Endometrium (tissue), 2 donors: ENCODE measurements at regions not wholly inside any gene's neighbourhood (a gene's known extent, or its start where the extent isn't known, plus 50 kb on each side); places are given as distances from the start of the nearest gene placed in this dataset.

Experiments used
- FAIRE-seq: peaks from 2 replicates; lab custom pipeline; 2012; peaks lifted over from hg19 to GRCh38; lab: Jason Lieb, UNC
- donor health status: control.
- donor health status: control.

DNA sequence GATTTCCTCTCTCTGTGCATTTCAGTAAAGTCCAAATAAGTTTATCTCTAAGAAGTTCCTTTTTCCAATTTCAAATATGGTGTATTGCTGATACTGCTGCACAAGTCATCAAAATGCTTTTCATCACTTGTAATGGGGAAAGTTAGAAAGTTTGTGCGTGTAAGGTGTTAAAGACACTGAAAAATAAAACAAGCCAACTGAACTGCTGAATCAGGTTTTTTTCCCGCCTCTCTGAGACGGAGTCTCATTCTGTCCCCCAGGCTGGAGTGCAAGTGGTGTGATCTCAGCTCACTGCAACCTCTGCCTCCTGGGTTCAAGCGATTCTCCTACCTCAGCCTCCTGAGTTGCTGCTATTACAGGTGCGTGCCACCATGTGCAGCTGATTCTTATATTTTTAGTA is 400.9 kb downstream of the LRRC70 start:
- FAIRE-seq: no peak

DNA sequence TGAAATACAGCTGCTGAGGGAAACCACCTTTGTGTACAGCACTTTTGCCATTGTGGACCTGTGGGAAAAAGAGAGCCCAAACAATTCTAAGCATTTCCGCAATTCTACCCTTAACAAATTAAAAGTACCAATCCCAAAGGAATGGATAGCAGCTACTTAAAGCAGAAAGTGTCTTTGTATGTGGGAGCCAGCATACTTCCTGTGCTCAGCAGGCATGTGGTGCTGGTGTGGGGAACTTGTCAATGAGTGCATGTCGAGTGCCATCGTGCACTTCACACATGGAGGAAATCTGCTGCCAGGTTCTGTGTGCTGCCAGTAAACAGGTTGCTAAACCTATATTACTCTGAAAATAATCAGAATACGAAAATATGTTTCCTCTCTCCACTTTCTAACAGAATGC is 399.0 kb downstream of the LRRC70 start:
- FAIRE-seq: no peak

DNA sequence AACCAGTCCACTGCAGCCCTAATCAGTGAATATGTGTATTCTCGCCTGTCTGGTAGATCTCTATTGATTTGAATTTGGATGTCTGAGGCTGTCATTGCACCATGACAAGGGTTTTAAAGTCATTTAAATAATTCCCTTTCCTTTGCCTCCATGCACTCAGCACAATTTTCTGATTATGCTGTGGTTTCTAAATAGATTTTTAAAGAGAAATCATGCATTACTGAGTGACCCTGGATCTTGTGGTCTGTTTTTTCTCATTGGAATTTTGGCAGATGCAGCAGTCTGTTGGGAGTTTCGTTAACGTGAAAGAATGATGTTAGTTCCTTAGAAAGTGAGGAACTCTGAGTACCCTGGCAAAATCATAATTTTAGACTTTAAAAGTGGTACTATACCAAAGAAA is 396.0 kb downstream of the LRRC70 start:
- peak; percentile 21 for FAIRE-seq

DNA sequence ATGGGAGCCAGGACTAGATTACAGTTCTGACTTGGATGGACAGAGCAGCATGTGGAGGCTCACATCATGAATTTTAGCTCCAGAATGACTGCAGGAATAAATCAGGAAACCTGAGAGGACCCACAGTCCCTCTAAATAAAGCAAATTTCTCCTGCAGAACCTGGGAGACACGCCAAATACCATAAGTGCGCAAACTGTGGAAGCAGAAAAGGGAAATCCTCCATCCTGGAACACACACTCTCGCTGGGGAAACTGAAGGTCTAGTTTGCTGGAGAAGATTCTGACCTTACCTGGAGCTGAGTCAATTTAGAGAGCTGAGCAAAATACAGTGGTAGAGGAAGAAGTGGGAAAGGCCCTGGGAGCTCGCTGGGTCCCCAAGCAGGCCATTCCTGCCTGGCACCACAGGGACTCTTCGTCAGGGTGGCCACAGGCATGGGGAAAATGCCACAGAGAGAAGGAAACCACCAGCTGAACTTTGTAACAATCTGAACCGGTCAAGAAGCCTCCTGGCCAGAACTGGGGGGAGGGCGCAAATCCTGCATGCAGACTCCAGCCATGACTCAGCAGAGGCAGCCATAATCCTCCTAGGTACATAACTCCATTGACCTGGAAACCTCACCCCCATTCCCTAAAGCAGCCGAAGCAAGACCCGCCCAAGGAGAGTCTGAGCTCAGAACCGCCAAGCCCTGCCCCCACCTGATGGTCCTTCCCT is 390.9 kb downstream of the LRRC70 start:
- no peak for FAIRE-seq

DNA sequence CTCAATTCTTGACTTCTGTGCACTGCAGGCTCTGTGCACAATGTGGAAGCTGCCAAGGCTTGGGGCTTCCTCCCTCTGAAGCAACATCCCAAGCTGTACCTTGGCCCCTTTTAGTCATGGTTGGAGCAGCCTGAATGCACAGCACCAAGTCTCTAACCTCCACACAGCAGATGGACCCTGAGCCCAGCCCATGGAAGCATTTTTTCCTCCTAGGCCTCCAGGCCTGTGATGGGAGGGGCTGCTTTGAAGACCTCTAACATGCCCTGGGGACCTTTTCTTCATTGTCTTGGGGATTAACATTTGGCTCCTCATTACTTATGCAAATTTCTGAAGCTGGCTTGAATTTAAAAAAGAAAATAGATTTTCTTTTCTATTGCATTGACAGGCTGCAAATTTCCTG is 385.8 kb downstream of the LRRC70 start:
- no peak for FAIRE-seq

DNA sequence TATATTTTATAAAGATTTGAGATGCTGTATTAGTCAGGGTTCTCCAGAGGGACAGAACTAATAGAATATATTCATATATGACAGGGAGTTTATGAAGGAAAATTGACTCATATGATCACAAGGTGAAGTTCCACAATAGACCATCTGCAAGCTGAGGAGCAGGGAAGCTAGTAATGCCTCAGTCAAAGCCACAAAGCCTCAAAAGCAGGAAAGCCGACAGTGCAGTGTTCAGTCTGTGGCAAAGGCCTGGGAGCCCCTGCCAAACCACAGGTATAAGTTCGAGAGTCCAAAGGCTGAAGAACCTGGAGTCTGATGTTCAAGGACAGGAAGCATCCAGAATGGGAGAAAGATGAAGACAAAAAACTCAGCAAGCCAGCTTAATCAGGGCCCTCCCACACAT is 382.2 kb downstream of the LRRC70 start:
- no peak for FAIRE-seq

DNA sequence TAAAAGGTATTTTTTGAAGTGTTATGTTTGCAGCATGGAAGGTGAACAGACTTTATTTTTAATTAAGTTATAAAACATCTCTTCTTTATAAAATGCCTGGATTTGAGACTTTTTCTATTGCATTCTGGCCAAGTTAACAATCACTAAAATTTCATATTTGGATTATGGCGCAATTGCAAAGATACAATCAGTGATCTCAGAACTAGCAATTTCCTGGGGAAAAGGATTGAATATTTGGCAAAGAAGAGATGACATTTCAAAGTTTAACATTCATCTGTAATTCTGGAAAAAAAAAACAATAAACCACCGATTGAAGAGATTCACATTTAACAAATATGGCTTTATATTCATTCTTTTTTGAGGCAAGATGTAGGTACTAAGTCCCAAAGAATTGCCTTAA is 378.0 kb downstream of the LRRC70 start:
- FAIRE-seq: no peak

DNA sequence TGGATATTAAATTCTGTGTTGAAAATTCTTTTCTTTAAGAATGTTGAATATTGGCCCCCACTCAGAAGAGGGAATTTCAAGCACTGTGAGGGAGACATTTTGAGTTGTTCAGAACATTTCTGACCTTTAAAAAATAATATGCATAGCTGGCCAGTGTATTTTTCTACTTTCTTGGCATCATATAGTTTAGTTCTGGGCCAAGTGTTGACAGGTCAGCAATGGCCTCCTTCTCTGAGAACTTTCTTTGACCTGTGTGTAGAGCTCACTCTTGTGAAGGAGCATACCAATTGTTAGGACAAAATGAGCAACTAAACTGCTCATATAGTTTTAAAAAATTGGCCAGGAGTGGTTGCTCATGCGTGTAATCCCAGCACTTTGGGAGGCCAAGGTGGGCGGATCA is 376.0 kb downstream of the LRRC70 start:
- no peak for FAIRE-seq

DNA sequence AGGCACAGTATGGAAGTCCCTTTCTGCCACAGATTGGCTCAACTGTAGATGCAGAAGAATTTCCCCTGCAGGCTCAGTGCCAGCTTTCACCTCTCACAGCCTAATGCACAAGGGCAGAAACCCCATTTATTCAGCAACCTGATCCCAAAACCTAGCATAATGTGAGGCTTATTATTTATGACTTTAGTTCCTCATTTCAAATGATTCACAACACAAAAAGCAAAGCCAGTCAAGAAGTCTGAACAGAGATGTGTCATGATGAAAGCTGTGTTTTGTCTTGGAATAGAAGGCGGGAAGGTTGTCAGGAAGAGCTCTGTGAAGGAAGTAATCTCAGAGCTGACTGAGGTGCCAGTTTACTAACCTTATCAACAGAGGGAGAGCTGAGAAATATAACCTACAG is 369.7 kb downstream of the LRRC70 start:
- FAIRE-seq: no peak

DNA sequence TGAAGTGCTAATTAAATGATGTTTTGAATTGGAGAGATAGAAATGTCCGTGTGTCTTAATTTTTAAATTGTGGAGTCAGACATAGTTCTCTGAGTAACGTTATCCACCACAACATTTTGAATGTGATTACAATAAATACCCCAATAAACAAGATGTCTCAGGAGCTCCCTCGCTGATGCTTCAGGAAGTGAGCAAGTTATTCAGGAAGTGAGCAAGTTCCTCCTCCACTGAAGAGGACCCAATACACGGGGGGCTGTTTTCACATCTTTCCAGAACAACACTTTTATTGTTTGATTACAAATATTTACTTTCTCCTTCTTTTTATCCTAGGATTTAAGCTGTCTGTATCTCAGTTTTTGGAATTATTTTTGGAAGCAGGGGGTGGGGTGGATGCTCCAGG is 363.8 kb downstream of the LRRC70 start:
- FAIRE-seq: no peak

DNA sequence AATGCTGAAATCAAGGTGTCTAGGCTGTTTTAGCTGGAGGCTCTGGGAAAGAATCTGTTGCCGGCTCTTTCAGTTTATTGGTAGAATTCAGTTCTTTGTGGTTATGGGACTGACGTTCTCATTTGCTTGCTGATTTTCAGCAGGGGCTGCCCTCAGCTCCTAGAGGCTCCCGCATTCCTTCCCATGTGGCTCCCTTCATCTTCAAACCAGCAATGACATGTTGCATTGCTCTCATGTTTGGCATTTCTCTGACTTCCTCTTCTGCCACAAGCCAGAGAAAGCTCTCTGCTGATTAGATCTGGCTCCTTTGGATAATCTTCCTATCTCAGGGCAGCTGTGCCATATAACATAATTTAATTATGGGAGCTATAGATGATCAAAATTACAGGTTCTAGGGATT is 360.3 kb downstream of the LRRC70 start:
- FAIRE-seq: no peak

DNA sequence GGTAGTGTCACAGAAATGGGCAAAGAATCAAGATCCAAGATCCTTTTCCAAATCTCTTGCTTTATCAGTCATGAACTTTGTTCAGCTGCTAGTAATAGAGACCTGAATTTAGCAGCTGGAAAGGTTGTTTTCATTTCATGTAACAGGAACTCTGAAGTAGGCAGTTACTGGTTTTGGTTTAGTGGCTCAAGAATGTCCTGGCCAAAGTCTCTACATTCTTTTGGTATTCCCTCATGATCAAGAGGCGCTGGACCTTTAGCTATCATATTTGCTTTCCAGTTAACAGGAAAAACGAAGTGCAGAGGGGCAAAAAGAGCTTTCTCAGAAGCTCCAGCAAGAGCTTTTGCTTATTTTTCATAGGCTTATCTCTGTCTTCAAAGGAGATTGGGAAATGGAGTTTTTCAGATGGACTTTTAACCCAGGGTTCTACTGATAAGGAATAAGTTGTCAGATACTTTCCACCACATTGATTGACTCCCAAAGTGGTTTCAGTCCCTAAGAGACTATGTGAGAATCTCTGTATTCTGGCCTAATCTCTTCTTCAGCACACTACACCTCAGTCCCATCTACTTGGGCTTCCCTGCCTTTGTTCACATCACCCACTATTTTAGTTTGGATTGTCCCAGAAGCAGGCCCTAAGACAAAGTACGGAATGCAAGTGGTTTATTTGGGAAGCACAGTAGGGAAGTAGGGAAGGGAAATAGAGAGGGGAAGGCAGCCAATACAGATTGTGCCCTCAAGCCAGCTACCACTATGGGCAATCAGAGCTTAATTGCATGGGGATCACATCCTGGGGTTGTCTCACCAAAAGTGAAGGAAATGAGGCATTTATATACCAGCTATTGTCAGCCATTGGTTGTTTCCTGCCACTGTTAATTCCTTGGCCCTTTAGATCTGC is 359.3 kb downstream of the LRRC70 start:
- FAIRE-seq: no peak

DNA sequence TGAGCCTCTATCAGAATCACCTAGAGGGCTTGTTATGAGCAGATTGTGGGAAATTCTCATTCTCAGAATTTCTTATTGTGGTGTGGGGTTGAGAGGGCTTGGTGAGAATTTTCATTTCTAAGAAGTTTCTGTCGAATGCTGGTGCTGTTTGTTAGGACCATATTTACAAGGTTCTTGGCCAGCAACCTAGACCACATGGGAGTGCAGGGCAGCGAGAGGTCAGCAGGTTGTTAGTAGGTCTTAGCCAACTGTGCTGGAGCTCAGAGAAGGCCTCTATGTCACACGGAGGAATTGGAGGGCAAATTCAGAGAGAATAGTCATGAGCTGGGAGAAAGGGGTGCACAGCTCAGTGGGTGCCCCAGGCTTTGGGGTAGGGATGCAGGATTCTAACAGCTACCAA is 357.0 kb downstream of the LRRC70 start:
- no peak for FAIRE-seq

DNA sequence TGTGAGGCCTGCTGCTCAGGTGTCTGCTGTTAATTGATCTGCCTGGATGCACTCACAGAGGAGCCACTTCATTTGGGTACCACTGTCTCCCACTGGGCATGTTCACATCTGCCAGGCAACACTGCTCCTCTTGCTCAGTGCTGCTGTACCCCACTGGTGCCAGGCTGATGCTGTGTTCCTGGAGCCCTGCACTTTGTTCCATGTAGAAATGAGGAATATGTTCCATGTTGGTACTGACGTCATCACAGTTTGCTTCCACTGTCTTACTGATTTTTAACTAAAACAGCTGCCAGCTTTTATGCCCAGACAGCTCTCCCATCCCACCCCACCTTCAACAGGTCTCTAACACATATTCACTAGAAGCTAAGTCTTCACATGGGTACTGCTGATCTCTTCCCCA is 355.7 kb downstream of the LRRC70 start:
- FAIRE-seq: no peak

DNA sequence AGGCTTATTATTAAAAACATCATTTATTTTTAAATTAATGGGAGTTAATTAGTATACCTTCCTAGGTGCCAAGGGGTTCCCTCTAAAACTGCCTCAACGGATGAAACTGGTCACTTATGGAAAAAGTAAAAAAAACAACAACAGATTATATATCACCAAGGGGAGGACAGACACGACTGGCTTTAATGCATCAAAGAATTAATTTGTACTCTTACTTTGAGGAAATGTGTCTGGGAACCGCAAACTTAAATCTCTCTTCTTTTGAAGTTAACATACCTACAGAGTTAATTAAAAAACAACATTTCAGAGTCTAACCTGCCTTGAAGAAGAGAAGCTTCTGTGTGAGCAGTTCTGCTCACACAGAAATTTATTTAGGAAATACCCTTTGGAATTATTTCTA is 354.6 kb downstream of the LRRC70 start:
- FAIRE-seq: no peak

DNA sequence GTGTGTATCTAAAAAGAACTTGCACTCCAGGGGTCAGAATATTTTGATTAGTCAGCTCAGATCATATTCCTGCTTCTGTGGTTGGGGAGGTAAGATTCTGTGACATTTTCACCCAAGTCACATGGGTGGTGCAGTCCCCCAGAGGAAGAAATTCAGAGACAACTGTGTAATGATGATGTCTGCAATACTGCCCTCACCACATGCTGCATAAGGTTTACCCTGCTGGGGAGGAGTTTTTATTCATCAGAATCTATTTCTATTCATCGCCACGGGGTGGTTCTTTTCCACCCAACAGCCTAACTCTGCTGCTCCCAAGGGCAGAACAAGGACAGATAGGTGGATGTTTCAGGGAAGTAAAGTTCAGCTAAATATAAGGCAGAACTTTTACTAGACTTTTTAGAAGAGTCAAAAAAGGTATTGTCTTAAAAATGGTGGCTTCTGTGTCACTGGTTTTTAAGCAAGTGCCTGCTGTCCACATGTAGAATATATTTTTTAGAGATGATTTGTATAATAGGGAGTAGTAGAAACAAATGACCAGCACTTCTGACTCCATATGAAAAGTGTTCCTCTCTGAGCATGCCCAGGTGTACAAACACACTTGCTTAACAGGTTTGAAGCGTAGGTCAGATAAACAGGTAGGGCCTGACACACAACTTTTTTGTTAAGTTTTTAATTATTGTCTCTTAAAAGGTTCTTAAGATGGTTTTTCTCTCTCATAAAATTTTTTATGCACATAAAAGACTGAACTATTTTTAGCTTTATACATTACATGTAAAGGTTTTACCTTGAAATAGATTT is 352.7 kb downstream of the LRRC70 start:
- FAIRE-seq: no peak

DNA sequence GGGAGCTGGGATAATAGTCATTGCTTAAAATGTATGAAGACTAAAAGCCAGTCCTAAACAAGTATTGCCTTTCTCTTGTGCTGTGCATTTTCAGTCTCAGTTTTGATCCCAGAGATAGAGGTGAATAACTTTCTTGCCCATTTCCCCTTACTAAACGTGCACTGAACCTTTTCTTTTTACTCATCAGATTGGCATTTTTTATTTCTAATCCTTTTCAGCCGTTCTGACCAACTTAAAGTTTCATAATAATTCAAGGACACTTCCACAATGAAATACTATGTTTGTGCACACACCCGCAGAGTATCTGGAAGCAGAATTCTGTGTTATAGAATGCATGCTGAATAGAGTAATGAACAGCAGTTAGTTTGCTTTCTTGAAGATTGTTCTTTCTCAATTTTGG is 343.6 kb downstream of the LRRC70 start:
- FAIRE-seq: no peak

DNA sequence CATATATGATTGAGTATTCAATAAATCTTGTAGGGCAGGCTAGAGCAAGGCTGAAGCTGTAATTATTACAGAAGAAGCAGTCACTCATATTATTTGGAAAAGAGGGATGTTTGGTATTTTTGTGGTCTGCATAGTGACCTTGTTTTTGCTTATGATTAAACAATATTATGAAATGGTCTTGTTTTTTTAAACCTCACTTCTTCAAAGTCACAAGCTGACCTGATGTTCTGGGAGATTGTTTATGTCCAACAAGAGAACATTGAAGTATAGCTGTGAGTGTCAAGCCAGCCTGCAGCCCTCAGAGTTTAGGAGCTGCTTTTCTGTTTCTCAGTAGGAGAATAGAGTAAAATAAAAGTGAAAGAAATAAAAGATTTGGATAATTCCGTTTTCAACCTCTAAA is 342.2 kb downstream of the LRRC70 start:
- peak; percentile 63 for FAIRE-seq

DNA sequence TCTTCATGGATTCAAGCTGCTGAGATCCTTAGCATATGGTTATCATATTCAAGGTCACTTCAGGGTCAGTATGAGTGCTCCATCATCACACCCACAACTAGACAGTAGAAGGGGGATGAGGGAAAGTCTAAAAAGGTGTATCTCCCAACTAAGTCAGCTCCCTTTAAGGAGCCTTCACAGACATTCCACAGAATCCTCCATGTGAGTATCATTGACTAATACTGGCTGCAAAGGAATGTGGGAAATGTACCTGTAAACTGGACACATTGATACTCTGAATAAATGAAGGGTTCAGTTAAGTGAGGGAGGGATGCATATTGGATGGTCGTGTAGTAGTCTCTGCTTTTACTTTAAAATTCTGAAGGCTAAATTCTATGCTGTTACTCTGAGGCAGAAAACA is 330.7 kb downstream of the LRRC70 start:
- FAIRE-seq: no peak

DNA sequence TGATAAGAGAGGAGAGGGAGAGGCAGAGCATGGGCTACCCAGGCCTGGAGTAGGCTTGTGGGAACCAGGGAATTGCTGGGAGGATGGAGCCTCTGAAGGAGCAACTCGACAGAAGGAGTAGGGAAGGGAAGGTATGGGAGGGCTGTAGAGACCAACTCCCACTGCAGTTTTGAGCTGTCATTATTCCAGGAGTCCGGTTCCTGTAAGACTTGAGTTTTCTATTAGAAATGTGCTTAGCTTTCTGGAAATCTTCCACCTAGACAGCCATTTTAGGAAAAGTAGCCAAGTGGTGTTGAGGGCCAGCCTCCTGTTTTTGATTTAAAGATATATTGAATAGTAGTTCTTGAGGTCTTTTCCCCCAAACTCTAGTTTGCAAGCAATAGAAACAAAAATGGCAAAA is 323.5 kb downstream of the LRRC70 start:
- FAIRE-seq: no peak

DNA sequence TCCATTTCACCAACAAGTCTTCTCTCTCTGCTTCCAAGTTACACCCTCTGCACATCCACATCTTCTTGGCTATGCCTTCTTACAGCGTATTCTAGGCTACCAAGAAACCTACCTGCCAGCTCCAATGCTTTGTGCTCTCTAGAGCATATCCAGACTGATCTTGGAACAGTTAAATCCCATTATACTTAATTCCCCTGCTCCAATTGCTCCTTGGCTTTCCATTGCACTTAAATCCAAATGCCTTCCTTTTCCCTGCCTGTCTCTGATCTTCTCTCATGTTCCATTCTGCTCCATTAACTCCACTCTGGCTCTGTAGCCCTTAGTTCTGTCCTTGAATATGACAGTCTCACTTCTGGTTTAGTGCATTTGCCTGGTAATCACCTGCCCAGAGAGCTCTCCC is 322.4 kb downstream of the LRRC70 start:
- FAIRE-seq: no peak

DNA sequence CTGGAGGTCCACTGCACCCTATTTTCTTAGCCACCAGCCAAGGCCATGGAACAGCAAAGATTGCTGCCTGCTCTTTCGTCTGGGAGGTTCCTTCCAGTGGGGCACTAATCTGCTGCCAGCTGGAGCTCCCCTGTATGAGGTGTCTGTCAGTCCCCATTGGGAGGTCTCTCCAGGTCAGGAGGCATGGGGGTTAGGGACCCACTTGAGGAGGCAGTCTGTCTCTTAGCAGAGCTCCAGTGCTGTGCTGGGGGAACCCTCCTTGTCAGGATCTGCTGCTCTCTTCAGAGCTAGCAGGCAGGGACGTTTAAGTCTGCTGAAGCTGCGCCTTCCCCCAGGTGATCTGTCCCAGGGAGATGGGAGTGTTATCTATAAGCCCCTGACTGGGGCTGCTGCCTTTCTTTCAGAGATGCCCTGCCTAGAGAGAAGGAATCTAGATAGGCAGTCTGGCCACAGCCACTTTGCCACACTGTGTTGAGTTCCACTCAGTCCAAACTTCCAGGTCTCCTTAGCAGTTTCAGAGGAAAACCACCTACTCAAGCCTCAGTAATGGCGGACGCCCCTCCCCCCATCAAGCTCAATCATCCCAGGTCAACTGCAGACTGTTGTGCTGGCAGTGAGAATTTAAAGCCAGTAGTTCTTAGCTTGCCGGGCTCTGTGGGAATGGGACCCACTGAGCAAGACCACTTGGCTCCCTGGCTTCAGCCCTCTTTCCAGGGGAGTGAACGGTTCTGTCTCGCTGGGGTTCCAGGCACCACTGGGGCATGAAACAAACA is 317.7 kb downstream of the LRRC70 start:
- FAIRE-seq: no peak
